HEK293 (cell line): ENCODE measurements at regions not wholly inside any gene's neighbourhood (a gene's known extent, or its start where the extent isn't known, plus 50 kb on each side); places are given as distances from the start of the nearest gene placed in this dataset.

Source experiments
- CTCF ChIA-PET: fragments of 350-600 bp; formaldehyde crosslinking; extraction: SDS; loops from one replicate; lab custom pipeline; 2021; ENCODE audit warnings: antibody characterized with exemption; lab: Yijun Ruan, JAX
- POLR2A ChIA-PET: fragments of 300-600 bp; formaldehyde crosslinking; extraction: SDS; loops from one replicate; lab custom pipeline; 2020; ENCODE audit warnings: antibody characterized with exemption, inconsistent platforms; lab: Yijun Ruan, JAX
- H3K27ac ChIP-seq: fragments of 200-500 bp; sonication (Bioruptor generic); 2 replicates; pipeline ENCODE4 v1.5.1; 2014; ENCODE audit warnings: low read depth, low read length, control low read depth, inconsistent platforms; ENCODE audit errors: extremely low read depth
- H3K36me3 ChIP-seq, 2 experiments: fragments of 200-500 bp in 1 of 2; sonication (Bioruptor generic) in 1 of 2; 1 replicate in 1 of 2; 2 replicates in 1 of 2; pipeline ENCODE4 v1.5.1; 2014 to 2017; ENCODE audit warnings: inconsistent platforms in 2 of 2, low read length in 2 of 2; ENCODE audit not compliant: control insufficient read depth in 2 of 2, insufficient read depth in 1 of 2
- H3K4me1 ChIP-seq: fragments of 200-500 bp; sonication (Bioruptor generic); 2 replicates; pipeline ENCODE4 v1.5.1; 2014; ENCODE audit warnings: mild to moderate bottlenecking, low read length, inconsistent platforms; ENCODE audit not compliant: control insufficient read depth, insufficient read depth
- H3K4me3 ChIP-seq: 2 replicates; pipeline ENCODE4 v1.5.1; 2011; ENCODE audit warnings: low read depth, mild to moderate bottlenecking, control low read depth, low read length, moderate library complexity
- H3K9me3 ChIP-seq: fragments of 200-500 bp; sonication (Bioruptor generic); 2 replicates; pipeline ENCODE4 v1.5.1; 2014; ENCODE audit warnings: low read depth, low read length, inconsistent platforms; ENCODE audit not compliant: control insufficient read depth, insufficient read depth
- GFI1B ChIP-seq: fragments of 450-650 bp; formaldehyde crosslinking; IDR thresholded peaks from 2 replicates; pipeline ENCODE4 v1.5.1; 2016; ENCODE audit warnings: missing biosample characterization, missing genetic modification characterization
- KLF8 ChIP-seq: fragments of 450-650 bp; formaldehyde crosslinking; IDR thresholded peaks from 2 replicates; pipeline ENCODE4 v1.5.1; 2016; ENCODE audit warnings: missing biosample characterization, missing genetic modification characterization
- PRDM1 ChIP-seq: fragments of 450-650 bp; formaldehyde crosslinking; IDR thresholded peaks from 2 replicates; pipeline ENCODE4; 2016; ENCODE audit warnings: missing biosample characterization, missing genetic modification characterization
- SETDB1 ChIP-seq: IDR thresholded peaks from one replicate; pipeline ENCODE4 v1.6.1; 2017; ENCODE audit warnings: mild to moderate bottlenecking, low read length, moderate library complexity, mixed read lengths; ENCODE audit not compliant: insufficient read length
- SP3 ChIP-seq: fragments of 450-650 bp; formaldehyde crosslinking; IDR thresholded peaks from 2 replicates; pipeline ENCODE4 v1.5.1; 2016; ENCODE audit warnings: missing biosample characterization, missing genetic modification characterization
- SP7 ChIP-seq: fragments of 450-650 bp; formaldehyde crosslinking; IDR thresholded peaks from 2 replicates; pipeline ENCODE4 v1.5.1; 2016; ENCODE audit warnings: missing biosample characterization, missing genetic modification characterization
- ZBTB1 ChIP-seq: fragments of 450-650 bp; formaldehyde crosslinking; IDR thresholded peaks from 2 replicates; pipeline ENCODE4 v1.5.1; 2016; ENCODE audit warnings: missing biosample characterization, missing genetic modification characterization
- ZBTB17 ChIP-seq: fragments of 450-650 bp; formaldehyde crosslinking; IDR thresholded peaks from 2 replicates; pipeline ENCODE4 v1.5.1; 2016; ENCODE audit warnings: missing biosample characterization, missing genetic modification characterization
- ZBTB20 ChIP-seq: fragments of 450-650 bp; formaldehyde crosslinking; IDR thresholded peaks from 2 replicates; pipeline ENCODE4 v1.5.1; 2016; ENCODE audit warnings: missing biosample characterization, missing genetic modification characterization
- ZFHX2 ChIP-seq: fragments of 450-650 bp; formaldehyde crosslinking; conservative IDR thresholded peaks from 2 replicates; pipeline ENCODE4 v1.5.1; 2016; ENCODE audit warnings: missing biosample characterization, missing genetic modification characterization
- ZNF114 ChIP-seq: fragments of 450-650 bp; formaldehyde crosslinking; IDR thresholded peaks from 2 replicates; pipeline ENCODE4 v1.5.0; 2017; ENCODE audit warnings: missing biosample characterization, missing genetic modification characterization
- ZNF132 ChIP-seq: fragments of 450-650 bp; formaldehyde crosslinking; IDR thresholded peaks from 2 replicates; pipeline ENCODE4 v1.5.1; 2017; ENCODE audit warnings: missing biosample characterization, missing genetic modification characterization, borderline replicate concordance
- ZNF350 ChIP-seq: fragments of 450-650 bp; formaldehyde crosslinking; IDR thresholded peaks from 2 replicates; pipeline ENCODE4 v1.5.0; 2017; ENCODE audit warnings: missing biosample characterization, mild to moderate bottlenecking, missing genetic modification characterization
- ZNF416 ChIP-seq: fragments of 450-650 bp; formaldehyde crosslinking; IDR thresholded peaks from 2 replicates; pipeline ENCODE4 v1.5.1; 2016; ENCODE audit warnings: missing biosample characterization, missing genetic modification characterization
- ZNF558 ChIP-seq: fragments of 450-650 bp; formaldehyde crosslinking; IDR thresholded peaks from 2 replicates; pipeline ENCODE4 v1.5.1; 2016; ENCODE audit warnings: missing biosample characterization, missing genetic modification characterization
- ZNF670 ChIP-seq: fragments of 450-650 bp; formaldehyde crosslinking; IDR thresholded peaks from 2 replicates; pipeline ENCODE4 v1.5.1; 2016; ENCODE audit warnings: missing biosample characterization, missing genetic modification characterization, low read depth
- ZSCAN23 ChIP-seq: fragments of 450-650 bp; formaldehyde crosslinking; IDR thresholded peaks from 2 replicates; pipeline ENCODE4 v1.5.1; 2016; ENCODE audit warnings: missing biosample characterization, missing genetic modification characterization
- ZXDB ChIP-seq: fragments of 450-650 bp; formaldehyde crosslinking; IDR thresholded peaks from 2 replicates; pipeline ENCODE4 v1.5.1; 2016; ENCODE audit warnings: missing biosample characterization, missing genetic modification characterization
- TF ChIP-seq, protein P1 (sequence below): fragments of 450-650 bp; formaldehyde crosslinking; IDR thresholded peaks from 2 replicates; pipeline ENCODE4 v1.5.1; 2016; ENCODE audit warnings: missing biosample characterization, missing genetic modification characterization, low read depth
- TF ChIP-seq, protein P2 (sequence below): fragments of 450-650 bp; formaldehyde crosslinking; IDR thresholded peaks from 2 replicates; pipeline ENCODE4 v1.5.1; 2016; ENCODE audit warnings: missing biosample characterization, missing genetic modification characterization
- TF ChIP-seq, protein P3 (sequence below): fragments of 450-650 bp; IDR thresholded peaks from 2 replicates; pipeline ENCODE4 v1.5.1; 2018; ENCODE audit warnings: missing biosample characterization, missing genetic modification characterization
- TF ChIP-seq, protein P4 (sequence below): fragments of 450-650 bp; formaldehyde crosslinking; IDR thresholded peaks from 2 replicates; pipeline ENCODE4 v1.5.1; 2016; ENCODE audit warnings: missing biosample characterization, missing genetic modification characterization, low read depth
- TF ChIP-seq, protein P5 (sequence below): fragments of 450-650 bp; formaldehyde crosslinking; IDR thresholded peaks from 2 replicates; pipeline ENCODE4 v1.5.1; 2016; ENCODE audit warnings: missing biosample characterization, missing genetic modification characterization
- TF ChIP-seq, protein P6 (sequence below): fragments of 450-650 bp; formaldehyde crosslinking; IDR thresholded peaks from 2 replicates; pipeline ENCODE4 v1.5.1; 2016; ENCODE audit warnings: missing biosample characterization, missing genetic modification characterization

DNA sequence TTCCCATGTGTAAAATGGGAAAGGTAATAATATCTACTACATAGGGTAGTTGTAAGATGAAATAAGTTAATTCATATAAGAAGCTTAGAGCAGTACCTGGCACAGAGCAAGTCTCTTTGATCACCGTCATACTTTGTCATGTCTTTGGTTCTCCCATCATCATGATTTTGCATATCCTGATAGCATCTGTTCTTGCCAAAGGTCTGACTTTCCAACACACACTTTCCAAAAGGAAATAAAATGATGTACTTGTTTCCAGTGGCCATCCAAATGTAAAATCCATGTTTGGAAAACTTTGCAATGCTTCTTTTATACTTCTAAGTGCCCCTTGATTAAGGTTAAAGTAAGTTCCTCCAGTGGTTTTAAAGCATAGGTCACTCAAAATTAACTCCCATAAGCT lies 266.9 kb upstream of the PTGER4 start:
- ChIA-PET POLR2A (no interaction called here), CTCF (no interaction called here)
- Histone ChIP-seq H3K9me3 (no peaks in the 10 kb centered on the region), H3K4me3 (no peak overlapping the region), H3K36me3 (no peaks in the 10 kb centered on the region), H3K27ac (no peak overlapping the region)
- TF ChIP-seq ZFHX2 (no peak), ZNF670 (tag by site-specific recombination) (no peak), ZNF132 (tag by site-specific recombination) (no peak), SP3 (tag by site-specific recombination) (no peak), ZXDB (no peak), KLF8 (tag by site-specific recombination) (no peak), GFI1B (tag by site-specific recombination) (no peak), ZNF416 (no peak), ZNF114 (tag by site-specific recombination) (no peak), ZSCAN23 (tag by site-specific recombination) (no peak), ZNF350 (tag by site-specific recombination) (no peak), SETDB1 (no peak), ZNF558 (tag by site-specific recombination) (no peak), PRDM1 (tag by site-specific recombination) (no peak)
- TF ChIP-seq, protein P1, sequence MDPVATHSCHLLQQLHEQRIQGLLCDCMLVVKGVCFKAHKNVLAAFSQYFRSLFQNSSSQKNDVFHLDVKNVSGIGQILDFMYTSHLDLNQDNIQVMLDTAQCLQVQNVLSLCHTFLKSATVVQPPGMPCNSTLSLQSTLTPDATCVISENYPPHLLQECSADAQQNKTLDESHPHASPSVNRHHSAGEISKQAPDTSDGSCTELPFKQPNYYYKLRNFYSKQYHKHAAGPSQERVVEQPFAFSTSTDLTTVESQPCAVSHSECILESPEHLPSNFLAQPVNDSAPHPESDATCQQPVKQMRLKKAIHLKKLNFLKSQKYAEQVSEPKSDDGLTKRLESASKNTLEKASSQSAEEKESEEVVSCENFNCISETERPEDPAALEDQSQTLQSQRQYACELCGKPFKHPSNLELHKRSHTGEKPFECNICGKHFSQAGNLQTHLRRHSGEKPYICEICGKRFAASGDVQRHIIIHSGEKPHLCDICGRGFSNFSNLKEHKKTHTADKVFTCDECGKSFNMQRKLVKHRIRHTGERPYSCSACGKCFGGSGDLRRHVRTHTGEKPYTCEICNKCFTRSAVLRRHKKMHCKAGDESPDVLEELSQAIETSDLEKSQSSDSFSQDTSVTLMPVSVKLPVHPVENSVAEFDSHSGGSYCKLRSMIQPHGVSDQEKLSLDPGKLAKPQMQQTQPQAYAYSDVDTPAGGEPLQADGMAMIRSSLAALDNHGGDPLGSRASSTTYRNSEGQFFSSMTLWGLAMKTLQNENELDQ (tag by site-specific recombination) = no peak
- TF ChIP-seq, protein P2, sequence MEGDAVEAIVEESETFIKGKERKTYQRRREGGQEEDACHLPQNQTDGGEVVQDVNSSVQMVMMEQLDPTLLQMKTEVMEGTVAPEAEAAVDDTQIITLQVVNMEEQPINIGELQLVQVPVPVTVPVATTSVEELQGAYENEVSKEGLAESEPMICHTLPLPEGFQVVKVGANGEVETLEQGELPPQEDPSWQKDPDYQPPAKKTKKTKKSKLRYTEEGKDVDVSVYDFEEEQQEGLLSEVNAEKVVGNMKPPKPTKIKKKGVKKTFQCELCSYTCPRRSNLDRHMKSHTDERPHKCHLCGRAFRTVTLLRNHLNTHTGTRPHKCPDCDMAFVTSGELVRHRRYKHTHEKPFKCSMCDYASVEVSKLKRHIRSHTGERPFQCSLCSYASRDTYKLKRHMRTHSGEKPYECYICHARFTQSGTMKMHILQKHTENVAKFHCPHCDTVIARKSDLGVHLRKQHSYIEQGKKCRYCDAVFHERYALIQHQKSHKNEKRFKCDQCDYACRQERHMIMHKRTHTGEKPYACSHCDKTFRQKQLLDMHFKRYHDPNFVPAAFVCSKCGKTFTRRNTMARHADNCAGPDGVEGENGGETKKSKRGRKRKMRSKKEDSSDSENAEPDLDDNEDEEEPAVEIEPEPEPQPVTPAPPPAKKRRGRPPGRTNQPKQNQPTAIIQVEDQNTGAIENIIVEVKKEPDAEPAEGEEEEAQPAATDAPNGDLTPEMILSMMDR = no peak
- TF ChIP-seq, protein P3, sequence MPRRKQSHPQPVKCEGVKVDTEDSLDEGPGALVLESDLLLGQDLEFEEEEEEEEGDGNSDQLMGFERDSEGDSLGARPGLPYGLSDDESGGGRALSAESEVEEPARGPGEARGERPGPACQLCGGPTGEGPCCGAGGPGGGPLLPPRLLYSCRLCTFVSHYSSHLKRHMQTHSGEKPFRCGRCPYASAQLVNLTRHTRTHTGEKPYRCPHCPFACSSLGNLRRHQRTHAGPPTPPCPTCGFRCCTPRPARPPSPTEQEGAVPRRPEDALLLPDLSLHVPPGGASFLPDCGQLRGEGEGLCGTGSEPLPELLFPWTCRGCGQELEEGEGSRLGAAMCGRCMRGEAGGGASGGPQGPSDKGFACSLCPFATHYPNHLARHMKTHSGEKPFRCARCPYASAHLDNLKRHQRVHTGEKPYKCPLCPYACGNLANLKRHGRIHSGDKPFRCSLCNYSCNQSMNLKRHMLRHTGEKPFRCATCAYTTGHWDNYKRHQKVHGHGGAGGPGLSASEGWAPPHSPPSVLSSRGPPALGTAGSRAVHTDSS (tag by site-specific recombination) = no peak
- TF ChIP-seq, all 188 proteins: peak for 0
- H3K4me1 ChIP-seq = 0 out of 2 replicates have a peak, but pooled peaks cover 3% of the 10 kb centered on the region

DNA sequence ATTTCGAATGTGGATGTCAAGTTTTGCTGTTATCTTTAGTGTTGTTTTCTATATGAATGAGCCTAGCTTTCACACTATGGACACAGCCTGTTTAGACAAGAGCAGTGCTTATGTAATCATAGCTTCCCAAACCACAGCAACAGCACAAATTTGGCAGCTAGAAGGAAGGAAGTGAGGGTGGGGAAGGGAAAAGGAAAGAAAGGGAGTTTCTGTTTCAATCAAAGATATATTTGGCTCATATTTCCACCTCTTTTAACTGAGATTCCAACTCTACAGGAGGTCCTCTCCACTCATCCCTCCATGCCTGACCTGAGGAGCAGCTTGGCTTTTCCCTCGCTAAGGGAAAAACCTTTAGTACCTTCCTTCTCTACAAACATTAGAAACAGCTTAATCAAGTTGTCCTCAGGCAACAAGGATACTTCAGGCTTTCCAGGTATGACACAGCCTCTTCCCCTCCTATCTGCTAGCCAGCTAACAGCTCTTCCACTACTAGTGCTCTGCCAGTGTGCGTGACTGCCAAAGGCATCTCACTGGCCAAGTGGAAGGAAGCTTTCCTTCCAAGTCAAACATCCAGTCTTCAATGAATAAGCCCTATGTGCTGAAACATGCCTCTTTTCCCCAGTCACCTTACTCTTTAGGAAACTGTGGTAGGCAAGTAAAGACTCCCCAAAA lies 268.6 kb upstream of the PTGER4 start:
- H3K27ac ChIP-seq = no peak overlapping the region
- no peak overlapping the region for H3K4me3 ChIP-seq
- no peak for TF ChIP-seq SP7
- no peak for TF ChIP-seq ZBTB1 (tag by site-specific recombination)
- no peak for TF ChIP-seq ZBTB20
- TF ChIP-seq ZNF350 (tag by site-specific recombination) = no peak
- TF ChIP-seq, protein P4, sequence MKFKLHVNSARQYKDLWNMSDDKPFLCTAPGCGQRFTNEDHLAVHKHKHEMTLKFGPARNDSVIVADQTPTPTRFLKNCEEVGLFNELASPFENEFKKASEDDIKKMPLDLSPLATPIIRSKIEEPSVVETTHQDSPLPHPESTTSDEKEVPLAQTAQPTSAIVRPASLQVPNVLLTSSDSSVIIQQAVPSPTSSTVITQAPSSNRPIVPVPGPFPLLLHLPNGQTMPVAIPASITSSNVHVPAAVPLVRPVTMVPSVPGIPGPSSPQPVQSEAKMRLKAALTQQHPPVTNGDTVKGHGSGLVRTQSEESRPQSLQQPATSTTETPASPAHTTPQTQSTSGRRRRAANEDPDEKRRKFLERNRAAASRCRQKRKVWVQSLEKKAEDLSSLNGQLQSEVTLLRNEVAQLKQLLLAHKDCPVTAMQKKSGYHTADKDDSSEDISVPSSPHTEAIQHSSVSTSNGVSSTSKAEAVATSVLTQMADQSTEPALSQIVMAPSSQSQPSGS (tag by site-specific recombination) = no peak
- TF ChIP-seq, protein P5, sequence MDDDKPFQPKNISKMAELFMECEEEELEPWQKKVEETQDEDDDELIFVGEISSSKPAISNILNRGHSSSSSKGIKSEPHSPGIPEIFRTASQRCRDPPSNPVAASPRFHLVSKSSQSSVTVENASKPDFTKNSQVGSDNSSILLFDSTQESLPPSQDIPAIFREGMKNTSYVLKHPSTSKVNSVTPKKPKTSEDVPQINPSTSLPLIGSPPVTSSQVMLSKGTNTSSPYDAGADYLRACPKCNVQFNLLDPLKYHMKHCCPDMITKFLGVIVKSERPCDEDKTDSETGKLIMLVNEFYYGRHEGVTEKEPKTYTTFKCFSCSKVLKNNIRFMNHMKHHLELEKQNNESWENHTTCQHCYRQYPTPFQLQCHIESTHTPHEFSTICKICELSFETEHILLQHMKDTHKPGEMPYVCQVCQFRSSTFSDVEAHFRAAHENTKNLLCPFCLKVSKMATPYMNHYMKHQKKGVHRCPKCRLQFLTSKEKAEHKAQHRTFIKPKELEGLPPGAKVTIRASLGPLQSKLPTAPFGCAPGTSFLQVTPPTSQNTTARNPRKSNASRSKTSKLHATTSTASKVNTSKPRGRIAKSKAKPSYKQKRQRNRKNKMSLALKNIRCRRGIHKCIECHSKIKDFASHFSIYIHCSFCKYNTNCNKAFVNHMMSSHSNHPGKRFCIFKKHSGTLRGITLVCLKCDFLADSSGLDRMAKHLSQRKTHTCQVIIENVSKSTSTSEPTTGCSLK (tag by site-specific recombination) = no peak
- TF ChIP-seq, protein P6, sequence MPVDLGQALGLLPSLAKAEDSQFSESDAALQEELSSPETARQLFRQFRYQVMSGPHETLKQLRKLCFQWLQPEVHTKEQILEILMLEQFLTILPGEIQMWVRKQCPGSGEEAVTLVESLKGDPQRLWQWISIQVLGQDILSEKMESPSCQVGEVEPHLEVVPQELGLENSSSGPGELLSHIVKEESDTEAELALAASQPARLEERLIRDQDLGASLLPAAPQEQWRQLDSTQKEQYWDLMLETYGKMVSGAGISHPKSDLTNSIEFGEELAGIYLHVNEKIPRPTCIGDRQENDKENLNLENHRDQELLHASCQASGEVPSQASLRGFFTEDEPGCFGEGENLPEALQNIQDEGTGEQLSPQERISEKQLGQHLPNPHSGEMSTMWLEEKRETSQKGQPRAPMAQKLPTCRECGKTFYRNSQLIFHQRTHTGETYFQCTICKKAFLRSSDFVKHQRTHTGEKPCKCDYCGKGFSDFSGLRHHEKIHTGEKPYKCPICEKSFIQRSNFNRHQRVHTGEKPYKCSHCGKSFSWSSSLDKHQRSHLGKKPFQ (tag by site-specific recombination) = no peak
- no peak for TF ChIP-seq ZBTB17 (tag by site-specific recombination)
- TF ChIP-seq, all 188 proteins: peak for 0
- Histone ChIP-seq H3K36me3 (no peaks in the 10 kb centered on the region), H3K9me3 (no peaks in the 10 kb centered on the region), H3K4me1 (0 out of 2 replicates have a peak, but pooled peaks cover 3% of the 10 kb centered on the region)
- POLR2A ChIA-PET = interaction anchor here (0.8 to 1.2 kb wide), 3 partner anchors 10 to 270 kb away, joined by 3 to 4 read pairs (median 4); partner anchors contain the start of gene PTGER4
- CTCF ChIA-PET = interaction anchor here (0.8 kb wide), 2 partner anchors 19 to 697 kb away, joined by 3 read pairs; no protein-coding TSS in a partner anchor
